PC-9 (cell line): ENCODE measurements at regions not wholly inside any gene's neighbourhood (a gene's known extent, or its start where the extent isn't known, plus 50 kb on each side); places are given as distances from the start of the nearest gene placed in this dataset.

Source experiments
- BruUV-seq: library from RNA; stranded (reverse); fragments of 400-500 nt; replicated peaks from 2 replicates; lab custom pipeline; 2021; lab: Mats Ljungman, UMichigan
- CTCF ChIA-PET: fragments of 300-600 bp; sonication (Branson Sonifier 250); formaldehyde crosslinking; loops from one replicate; lab custom pipeline; 2022; ENCODE audit warnings: antibody characterized with exemption; lab: Charles Lee
- POLR2A ChIA-PET: fragments of 300-600 bp; sonication (Branson Sonifier 250); formaldehyde crosslinking; loops from one replicate; lab custom pipeline; 2022; ENCODE audit warnings: antibody characterized with exemption; ENCODE audit not compliant: unreplicated experiment; lab: Charles Lee
- DNase-seq, 2 experiments: peaks; one replicate each; pipeline versions ENCODE4 v3.0.0 to v3.0.0-alpha.2; 2015 to 2022; ENCODE audit warnings: mixed read lengths in 1 of 2
- H2AFZ ChIP-seq: fragments of 200-600 bp; sonication (generic); 2 replicates; pipeline ENCODE4 v1.8.1; 2017; ENCODE audit warnings: antibody characterized with exemption
- H3F3A ChIP-seq: fragments of 200-600 bp; sonication (generic); 2 replicates; pipeline ENCODE4 v1.8.1; 2017; ENCODE audit warnings: antibody characterized with exemption, mild to moderate bottlenecking, low read depth; ENCODE audit not compliant: insufficient read depth
- H3K27ac ChIP-seq: fragments of 200-600 bp; sonication (generic); 2 replicates; pipeline ENCODE4 v1.6.1; 2016; ENCODE audit warnings: mixed run types
- H3K27me3 ChIP-seq: fragments of 200-600 bp; sonication (generic); 2 replicates; pipeline ENCODE4 v1.6.1; 2016; ENCODE audit warnings: low read depth, mixed run types; ENCODE audit not compliant: insufficient read depth
- H3K36me3 ChIP-seq: fragments of 200-600 bp; sonication (generic); 2 replicates; pipeline ENCODE4 v1.6.1; 2016; ENCODE audit warnings: low read depth, mixed run types
- H3K4me1 ChIP-seq: fragments of 200-600 bp; sonication (generic); replicated peaks from 2 replicates; pipeline ENCODE4 v1.6.1; 2016; ENCODE audit warnings: mixed run types; ENCODE audit not compliant: insufficient read depth
- H3K4me2 ChIP-seq: fragments of 200-600 bp; sonication (generic); 2 replicates; pipeline ENCODE4 v1.6.1; 2017; ENCODE audit warnings: mixed run types
- H3K4me3 ChIP-seq: fragments of 200-600 bp; sonication (generic); 2 replicates; pipeline ENCODE4 v1.6.1; 2016; ENCODE audit warnings: mixed run types
- H3K79me2 ChIP-seq: fragments of 200-600 bp; sonication (generic); 2 replicates; pipeline ENCODE4 v1.6.1; 2017; ENCODE audit warnings: low read depth, mixed run types
- H3K9me2 ChIP-seq: fragments of 200-600 bp; sonication (generic); 2 replicates; pipeline ENCODE4 v1.8.1; 2017; ENCODE audit warnings: mild to moderate bottlenecking; ENCODE audit not compliant: insufficient read depth
- H3K9me3 ChIP-seq: fragments of 200-600 bp; sonication (generic); 2 replicates; pipeline ENCODE4 v1.8.1; 2016; ENCODE audit warnings: low read depth; ENCODE audit not compliant: insufficient read depth
- H4K20me1 ChIP-seq: fragments of 200-600 bp; sonication (generic); 2 replicates; pipeline ENCODE4 v1.8.1; 2017; ENCODE audit not compliant: insufficient read depth
- CTCF ChIP-seq: fragments of 200-600 bp; sonication (generic); conservative IDR thresholded peaks from 2 replicates; pipeline ENCODE4 v1.6.1; 2017; ENCODE audit warnings: mixed run types, antibody characterized with exemption, mild to moderate bottlenecking, moderate library complexity
- EZH2 ChIP-seq: fragments of 200-600 bp; sonication (generic); IDR thresholded peaks from 2 replicates; pipeline ENCODE4 v1.8.0; 2017; ENCODE audit warnings: antibody characterized with exemption, low read depth
- intact Hi-C: fragments of 100-400 bp; cut with micrococcal nuclease; formaldehyde crosslinking; loops from one replicate; pipeline ENCODE4 v1.10.0; 2022; ENCODE audit not compliant: unreplicated experiment

DNA sequence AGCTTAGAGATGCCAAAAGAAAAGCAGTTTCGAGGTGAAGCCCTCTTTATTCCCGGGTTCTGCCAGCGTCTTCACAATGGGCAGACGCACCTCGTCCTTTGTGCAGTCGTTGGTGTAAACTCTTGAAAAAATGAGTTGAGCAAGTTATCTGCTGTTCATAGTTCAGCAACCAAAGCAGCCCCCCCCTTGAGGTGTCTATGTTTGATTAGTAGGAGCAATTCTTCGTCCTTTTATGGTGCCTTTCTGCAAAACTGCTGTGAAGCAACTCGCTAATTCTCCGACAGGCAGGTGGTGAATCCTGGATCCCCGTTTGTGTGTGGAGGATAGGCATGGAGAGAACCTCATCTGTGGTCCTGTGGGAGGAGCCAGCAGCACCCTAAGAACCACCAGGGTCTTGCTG lies 234.5 kb downstream of the GLRX3 start:
- no peak for TF ChIP-seq EZH2
- TF ChIP-seq CTCF: no peak
- Histone ChIP-seq H3K27ac (no peak overlapping the region), H3K27me3 (no peaks in the 10 kb centered on the region), H3K4me3 (no peak overlapping the region), H3K4me1 (no peaks in the 10 kb centered on the region), H4K20me1 (no peaks in the 10 kb centered on the region), H3K79me2 (no peaks in the 10 kb centered on the region), H3K9me3 (no peaks in the 10 kb centered on the region), H2AFZ (no peak overlapping the region), H3K4me2 (no peak overlapping the region), H3K9me2 (no peaks in the 10 kb centered on the region), H3K36me3 (no peaks in the 10 kb centered on the region), H3F3A (no peaks in the 10 kb centered on the region)
- intact Hi-C loops: no loop called here
- CTCF ChIA-PET: no interaction called here
- POLR2A ChIA-PET: no interaction called here
- no peak for DNase-seq
- no TSS peak for BruUV-seq

DNA sequence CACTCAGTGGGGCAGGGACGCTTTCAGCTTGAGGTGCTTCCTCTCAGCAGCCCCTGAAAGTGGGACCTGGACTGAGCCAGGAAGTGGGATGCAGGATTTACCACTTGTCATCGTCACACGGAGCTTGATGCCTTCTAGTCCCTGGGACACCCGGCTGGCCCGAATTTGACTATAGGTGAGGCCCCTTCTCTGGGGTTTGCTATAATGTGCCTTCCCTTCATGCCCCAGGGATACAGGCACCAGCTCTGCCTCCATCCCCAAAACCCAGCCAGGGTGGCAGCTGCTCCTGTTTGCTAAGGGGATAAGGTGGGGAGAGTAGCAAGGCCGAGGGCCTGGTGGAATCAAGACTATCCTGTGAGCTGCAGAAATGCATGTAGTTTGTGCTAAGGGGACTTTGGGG lies 235.0 kb downstream of the GLRX3 start:
- Histone ChIP-seq H3F3A (no peaks in the 10 kb centered on the region), H3K9me3 (no peaks in the 10 kb centered on the region), H3K79me2 (no peaks in the 10 kb centered on the region), H3K4me1 (no peaks in the 10 kb centered on the region), H3K4me3 (no peak overlapping the region), H3K27ac (no peak overlapping the region), H3K9me2 (no peaks in the 10 kb centered on the region), H4K20me1 (no peaks in the 10 kb centered on the region), H3K36me3 (no peaks in the 10 kb centered on the region), H2AFZ (no peak overlapping the region), H3K27me3 (no peaks in the 10 kb centered on the region), H3K4me2 (no peak overlapping the region)
- BruUV-seq: no TSS peak
- no peak for DNase-seq
- intact Hi-C loops: no loop called here
- TF ChIP-seq EZH2 (no peak), CTCF (no peak)
- POLR2A ChIA-PET: no interaction called here
- CTCF ChIA-PET: no interaction called here

DNA sequence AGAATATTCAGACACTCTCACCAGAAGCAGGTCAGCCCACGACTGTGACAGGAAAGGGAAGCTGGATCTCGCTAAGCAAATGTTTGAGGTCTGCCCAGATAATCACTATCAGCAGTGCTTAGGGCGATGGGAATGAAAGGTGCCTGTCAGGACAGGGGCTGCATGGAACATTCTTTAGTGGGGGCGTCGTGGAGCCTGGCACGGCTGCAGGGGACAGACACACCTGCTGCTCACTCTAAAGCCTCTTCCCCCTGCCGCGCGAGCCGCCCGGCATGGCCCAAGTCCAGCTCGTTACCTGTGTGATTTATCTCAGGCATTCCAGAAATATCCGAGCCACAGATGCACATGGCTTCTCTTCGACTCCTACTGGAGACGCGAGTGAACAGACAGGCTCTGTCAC lies 235.5 kb downstream of the GLRX3 start:
- ChIA-PET CTCF (no interaction called here), POLR2A (no interaction called here)
- no peak overlapping the region for H3K4me2 ChIP-seq
- H3K36me3 ChIP-seq: no peaks in the 10 kb centered on the region
- intact Hi-C loops: no loop called here
- H3K4me3 ChIP-seq: no peak overlapping the region
- no peak overlapping the region for H3K27ac ChIP-seq
- no peaks in the 10 kb centered on the region for H3K79me2 ChIP-seq
- H3F3A ChIP-seq: no peaks in the 10 kb centered on the region
- TF ChIP-seq EZH2: no peak
- TF ChIP-seq CTCF: no peak
- no peaks in the 10 kb centered on the region for H3K27me3 ChIP-seq
- H3K9me3 ChIP-seq: no peaks in the 10 kb centered on the region
- no peak overlapping the region for H2AFZ ChIP-seq
- H3K9me2 ChIP-seq: no peaks in the 10 kb centered on the region
- no peaks in the 10 kb centered on the region for H3K4me1 ChIP-seq
- no TSS peak for BruUV-seq
- no peaks in the 10 kb centered on the region for H4K20me1 ChIP-seq
- no peak for DNase-seq
